Prostate gland (tissue), 2 donors: ENCODE measurements at regions not wholly inside any gene's neighbourhood (a gene's known extent, or its start where the extent isn't known, plus 50 kb on each side); places are given as distances from the start of the nearest gene placed in this dataset.

Experiments
- DNase-seq: peaks from one replicate; pipeline ENCODE4 v3.0.0-alpha.2; 2019; ENCODE audit warnings: low spot score
- H3K27ac ChIP-seq, 2 donors: fragments of 200-600 bp; sonication (generic); 2 replicates each; pipeline ENCODE4 v1.5.1; 2017 to 2019
- H3K27me3 ChIP-seq: fragments of 200-600 bp; sonication (generic); replicated peaks from 2 replicates; pipeline ENCODE4 v1.5.1; 2019; ENCODE audit not compliant: insufficient read depth
- H3K36me3 ChIP-seq, 2 donors: fragments of 200-600 bp; sonication (generic); 1 replicate in 1 of 2; 2 replicates in 1 of 2; pipeline versions ENCODE4 v1.5.1 to v1.8.1; 2017 to 2019
- H3K4me1 ChIP-seq: fragments of 200-600 bp; sonication (generic); replicated peaks from 2 replicates; pipeline ENCODE4 v1.5.1; 2019
- H3K4me3 ChIP-seq, 2 donors: fragments of 200-600 bp; sonication (generic); 2 replicates each; pipeline ENCODE4 v1.5.1; 2017 to 2019
- H3K9me3 ChIP-seq: fragments of 200-600 bp; sonication (generic); 2 replicates; pipeline ENCODE4 v1.5.1; 2017
- POLR2A ChIP-seq: fragments of 450-650 bp; IDR thresholded peaks from one replicate; pipeline ENCODE4 v1.6.1; 2016; ENCODE audit warnings: antibody characterized with exemption, mild to moderate bottlenecking
- POLR2AphosphoS5 ChIP-seq: sonication (generic); formaldehyde crosslinking; IDR thresholded peaks from one replicate; pipeline ENCODE4 v1.6.1; 2017; ENCODE audit warnings: antibody characterized with exemption
- WGBS: methylation state at CpG from one replicate; pipeline ENCODE4 v1.1.5; 2018; 5-methylcytosine and 5-hydroxymethylcytosine counted together
- intact Hi-C: fragments of 100-400 bp; cut with DNase I; formaldehyde crosslinking; loops from one replicate; pipeline ENCODE4 v1.14.2; 2022
- TF ChIP-seq, protein P1 (sequence below), 4 experiments: fragments of 200-600 bp in 2 of 4; fragments of 450-650 bp in 2 of 4; sonication (generic) in 2 of 4; IDR thresholded peaks; 1 replicate in 3 of 4; 2 replicates in 1 of 4; pipeline ENCODE4 v1.5.1; 2016 to 2019; ENCODE audit warnings: antibody characterized with exemption in 4 of 4, mild to moderate bottlenecking in 2 of 4, moderate library complexity in 2 of 4

DNA sequence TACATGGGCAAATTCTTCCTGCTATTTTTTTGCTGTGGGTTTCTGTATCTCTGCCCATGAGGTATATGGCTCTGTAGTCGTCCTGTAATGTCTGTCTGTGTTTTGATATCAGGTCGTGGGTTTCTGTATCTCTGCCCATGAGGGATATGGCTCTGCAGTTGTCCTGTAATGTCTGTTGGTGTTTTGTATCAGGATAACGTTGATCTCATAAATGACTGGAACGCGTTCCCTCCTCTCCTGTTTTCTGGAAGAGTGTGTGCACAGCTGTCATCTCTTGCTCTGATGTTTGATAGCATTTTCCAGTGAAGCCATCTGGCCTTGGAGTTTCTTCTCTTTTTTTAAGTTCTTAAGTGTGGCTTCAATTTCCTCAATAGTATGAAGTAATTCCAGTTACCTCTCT is 57.2 kb downstream of the SOX1 start:
- Histone ChIP-seq H3K9me3 (no peaks in the 10 kb centered on the region), H3K36me3 (no peaks in the 10 kb centered on the region), H3K4me3 (no peak overlapping the region), H3K27ac (no peak overlapping the region), H3K27me3 (no peaks in the 10 kb centered on the region), H3K4me1 (no peaks in the 10 kb centered on the region)
- TF ChIP-seq, protein P1, sequence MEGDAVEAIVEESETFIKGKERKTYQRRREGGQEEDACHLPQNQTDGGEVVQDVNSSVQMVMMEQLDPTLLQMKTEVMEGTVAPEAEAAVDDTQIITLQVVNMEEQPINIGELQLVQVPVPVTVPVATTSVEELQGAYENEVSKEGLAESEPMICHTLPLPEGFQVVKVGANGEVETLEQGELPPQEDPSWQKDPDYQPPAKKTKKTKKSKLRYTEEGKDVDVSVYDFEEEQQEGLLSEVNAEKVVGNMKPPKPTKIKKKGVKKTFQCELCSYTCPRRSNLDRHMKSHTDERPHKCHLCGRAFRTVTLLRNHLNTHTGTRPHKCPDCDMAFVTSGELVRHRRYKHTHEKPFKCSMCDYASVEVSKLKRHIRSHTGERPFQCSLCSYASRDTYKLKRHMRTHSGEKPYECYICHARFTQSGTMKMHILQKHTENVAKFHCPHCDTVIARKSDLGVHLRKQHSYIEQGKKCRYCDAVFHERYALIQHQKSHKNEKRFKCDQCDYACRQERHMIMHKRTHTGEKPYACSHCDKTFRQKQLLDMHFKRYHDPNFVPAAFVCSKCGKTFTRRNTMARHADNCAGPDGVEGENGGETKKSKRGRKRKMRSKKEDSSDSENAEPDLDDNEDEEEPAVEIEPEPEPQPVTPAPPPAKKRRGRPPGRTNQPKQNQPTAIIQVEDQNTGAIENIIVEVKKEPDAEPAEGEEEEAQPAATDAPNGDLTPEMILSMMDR (IDR thresholded peaks at IDR 0.05), result no peak
- TF ChIP-seq POLR2AphosphoS5 (no peak), POLR2A (no peak)
- WGBS, result 24% methylated on average over 5 of the region's 5 CpGs
- intact Hi-C loops, result no loop called here
- DNase-seq, result no peak

DNA sequence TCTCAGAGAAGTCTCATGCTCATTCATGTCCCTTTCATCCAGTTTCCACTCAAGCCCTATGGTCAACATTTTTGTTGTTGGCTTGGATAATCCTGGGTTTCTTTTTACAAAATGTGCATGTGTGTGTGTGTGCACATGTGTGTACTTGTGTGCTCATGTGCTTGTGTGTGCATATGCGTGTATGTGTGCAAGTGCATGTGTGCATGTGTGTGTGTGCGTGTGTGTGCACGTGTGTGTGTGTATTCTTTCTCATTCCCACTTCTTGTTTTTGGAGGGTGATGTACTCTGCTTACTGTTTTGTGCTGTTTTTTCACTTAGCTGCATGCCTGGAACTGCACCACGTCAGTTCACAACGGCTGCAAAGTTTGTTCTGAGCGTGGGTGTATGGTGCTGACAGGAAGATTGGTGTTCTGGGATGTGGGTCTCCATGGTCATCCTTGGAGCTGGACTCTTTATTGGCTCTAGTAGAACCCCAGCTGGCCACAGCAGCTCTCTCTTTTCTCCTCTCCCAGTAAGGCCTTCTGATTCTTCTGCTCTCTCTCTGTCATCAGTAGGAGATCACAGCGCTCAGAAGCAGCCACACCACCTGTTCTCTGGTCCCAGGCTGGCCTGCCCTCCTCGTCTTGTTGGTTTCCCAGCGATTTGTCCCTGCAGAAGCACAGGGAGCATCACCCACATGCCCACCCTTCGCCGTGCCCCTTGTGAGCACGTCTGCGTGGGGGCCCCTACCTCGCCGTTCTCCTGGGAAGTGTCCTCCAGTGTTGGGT is 60.8 kb downstream of the SOX1 start:
- 77% methylated on average over 15 of the region's 15 CpGs for WGBS

DNA sequence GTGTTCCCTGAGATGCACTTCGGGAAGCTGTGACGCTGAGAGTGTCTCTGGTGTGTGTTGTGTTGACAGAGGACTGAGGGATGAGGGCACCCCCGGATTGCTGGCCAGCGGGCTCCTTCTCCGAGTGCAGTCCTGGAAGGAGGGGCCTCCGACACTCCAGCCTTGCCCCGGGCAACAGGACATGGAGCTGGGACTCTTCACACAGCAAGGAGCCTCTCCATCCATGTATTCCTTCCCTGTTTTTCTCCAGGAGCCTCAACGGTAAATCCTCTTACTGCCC is 61.3 kb downstream of the SOX1 start:
- DNase-seq, result no peak
- TF ChIP-seq POLR2AphosphoS5, result no peak
- no peak for TF ChIP-seq POLR2A
- TF ChIP-seq, protein P1 (IDR thresholded peaks at IDR 0.05), result no peak
- Histone ChIP-seq H3K4me3 (no peak overlapping the region), H3K4me1 (no peaks in the 10 kb centered on the region), H3K27ac (no peak overlapping the region), H3K27me3 (no peaks in the 10 kb centered on the region), H3K9me3 (no peaks in the 10 kb centered on the region), H3K36me3 (no peaks in the 10 kb centered on the region)
- 81% methylated on average over 8 of the region's 8 CpGs for WGBS
- intact Hi-C loops, result no loop called here

More for the DNA sequence above, 60.8 kb downstream of the SOX1 start:
- intact Hi-C loops, result no loop called here
- Histone ChIP-seq H3K36me3 (no peaks in the 10 kb centered on the region), H3K9me3 (no peaks in the 10 kb centered on the region), H3K4me1 (no peaks in the 10 kb centered on the region), H3K27me3 (no peaks in the 10 kb centered on the region), H3K4me3 (no peak overlapping the region), H3K27ac (no peak overlapping the region)
- DNase-seq, result no peak
- TF ChIP-seq, protein P1 (IDR thresholded peaks at IDR 0.05), result no peak
- TF ChIP-seq POLR2A, result no peak
- no peak for TF ChIP-seq POLR2AphosphoS5

DNA sequence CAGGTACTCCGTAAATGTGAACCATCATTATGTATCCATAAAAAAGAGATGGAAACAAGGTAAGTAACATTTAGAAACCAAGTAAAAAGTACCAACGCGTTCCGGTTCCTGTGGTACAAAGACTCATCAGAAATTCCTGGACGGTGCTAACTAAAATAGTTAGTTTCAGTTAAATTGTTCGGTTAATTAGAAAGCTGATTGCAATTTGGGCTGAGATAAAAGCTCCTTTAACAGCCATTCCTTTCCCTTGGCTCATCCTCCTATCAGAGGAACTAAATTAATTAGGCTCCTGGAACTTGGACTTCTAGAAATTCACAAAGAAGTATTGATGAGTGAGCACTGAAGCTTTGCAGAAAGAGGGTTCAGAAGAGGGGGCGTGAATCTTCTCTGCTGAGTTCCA is 63.5 kb downstream of the SOX1 start:
- Histone ChIP-seq H3K27ac (no peak overlapping the region), H3K27me3 (no peaks in the 10 kb centered on the region), H3K36me3 (no peaks in the 10 kb centered on the region), H3K9me3 (no peaks in the 10 kb centered on the region), H3K4me3 (no peak overlapping the region), H3K4me1 (no peaks in the 10 kb centered on the region)
- TF ChIP-seq, protein P1 (IDR thresholded peaks at IDR 0.05), result no peak
- TF ChIP-seq POLR2AphosphoS5, result no peak
- TF ChIP-seq POLR2A, result no peak
- WGBS, result 92% methylated on average over 7 of the region's 7 CpGs
- DNase-seq, result no peak
- intact Hi-C loops, result no loop called here

DNA sequence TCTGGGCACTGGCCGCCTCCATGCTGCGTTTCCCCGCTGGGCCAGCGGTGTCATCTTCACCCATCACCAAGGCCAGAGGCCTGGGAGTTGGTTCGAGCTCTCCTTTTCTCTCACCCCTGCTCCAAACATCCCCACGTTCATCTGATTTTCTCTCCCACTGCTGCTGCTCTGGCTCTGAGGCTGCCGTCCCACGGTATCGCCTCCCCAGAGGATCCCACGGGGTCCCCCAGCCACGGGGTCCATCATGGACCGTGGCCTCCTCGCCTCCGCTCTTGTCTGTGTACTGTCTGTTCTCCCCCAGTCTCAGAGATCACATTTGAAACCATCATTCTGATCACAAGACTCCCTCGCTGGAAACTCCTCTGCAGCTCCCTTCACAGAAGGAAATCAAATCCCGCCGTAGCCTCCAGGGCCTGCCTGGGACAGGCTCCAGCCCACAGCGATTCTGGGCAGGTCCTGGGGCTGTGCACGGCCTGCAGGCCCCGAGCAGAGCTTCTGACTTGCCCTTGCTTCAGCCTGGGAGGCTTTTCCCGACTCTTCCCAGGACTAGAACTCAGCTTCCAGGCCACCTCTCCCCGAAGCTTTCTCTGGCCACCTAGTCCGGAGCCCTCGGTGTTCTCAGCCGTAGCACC is 64.2 kb downstream of the SOX1 start:
- no peak for DNase-seq
- Histone ChIP-seq H3K27ac (no peak overlapping the region), H3K36me3 (no peaks in the 10 kb centered on the region), H3K4me1 (no peaks in the 10 kb centered on the region), H3K4me3 (no peak overlapping the region), H3K9me3 (no peaks in the 10 kb centered on the region), H3K27me3 (peaks cover 3% of the 10 kb centered on the region)
- 79% methylated on average over 25 of the region's 25 CpGs for WGBS
- intact Hi-C loops, result no loop called here
- TF ChIP-seq, protein P1 (IDR thresholded peaks at IDR 0.05), result no peak
- TF ChIP-seq POLR2A (no peak), POLR2AphosphoS5 (no peak)
